ENCODE measurements at regions not wholly inside any gene's neighbourhood (a gene's known extent, or its start where the extent isn't known, plus 50 kb on each side); places are given as distances from the start of the nearest gene placed in this dataset.

- ChIA-PET POLR2A (no interaction called here), CTCF (no interaction called here)
- no peak for DNase-seq (ENCODE audit: low read depth)
- Histone ChIP-seq H3K27me3 (ENCODE audit: control insufficient read depth, insufficient read depth, low read length) (no peaks in the 10 kb centered on the region), H3K4me3 (ENCODE audit: low read depth, low read length) (no peak overlapping the region), H3K36me3 (ENCODE audit: control insufficient read depth, insufficient read depth, low read length) (no peaks in the 10 kb centered on the region)
- TF ChIP-seq, protein P1, sequence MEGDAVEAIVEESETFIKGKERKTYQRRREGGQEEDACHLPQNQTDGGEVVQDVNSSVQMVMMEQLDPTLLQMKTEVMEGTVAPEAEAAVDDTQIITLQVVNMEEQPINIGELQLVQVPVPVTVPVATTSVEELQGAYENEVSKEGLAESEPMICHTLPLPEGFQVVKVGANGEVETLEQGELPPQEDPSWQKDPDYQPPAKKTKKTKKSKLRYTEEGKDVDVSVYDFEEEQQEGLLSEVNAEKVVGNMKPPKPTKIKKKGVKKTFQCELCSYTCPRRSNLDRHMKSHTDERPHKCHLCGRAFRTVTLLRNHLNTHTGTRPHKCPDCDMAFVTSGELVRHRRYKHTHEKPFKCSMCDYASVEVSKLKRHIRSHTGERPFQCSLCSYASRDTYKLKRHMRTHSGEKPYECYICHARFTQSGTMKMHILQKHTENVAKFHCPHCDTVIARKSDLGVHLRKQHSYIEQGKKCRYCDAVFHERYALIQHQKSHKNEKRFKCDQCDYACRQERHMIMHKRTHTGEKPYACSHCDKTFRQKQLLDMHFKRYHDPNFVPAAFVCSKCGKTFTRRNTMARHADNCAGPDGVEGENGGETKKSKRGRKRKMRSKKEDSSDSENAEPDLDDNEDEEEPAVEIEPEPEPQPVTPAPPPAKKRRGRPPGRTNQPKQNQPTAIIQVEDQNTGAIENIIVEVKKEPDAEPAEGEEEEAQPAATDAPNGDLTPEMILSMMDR (IDR thresholded peaks at IDR 0.05; ENCODE audit: insufficient read depth, low read depth, low read length): no peak
Measured at GRCh38 chr4:129804461-129804981, 708.6 kb downstream of the C4orf33 start.

DNA sequence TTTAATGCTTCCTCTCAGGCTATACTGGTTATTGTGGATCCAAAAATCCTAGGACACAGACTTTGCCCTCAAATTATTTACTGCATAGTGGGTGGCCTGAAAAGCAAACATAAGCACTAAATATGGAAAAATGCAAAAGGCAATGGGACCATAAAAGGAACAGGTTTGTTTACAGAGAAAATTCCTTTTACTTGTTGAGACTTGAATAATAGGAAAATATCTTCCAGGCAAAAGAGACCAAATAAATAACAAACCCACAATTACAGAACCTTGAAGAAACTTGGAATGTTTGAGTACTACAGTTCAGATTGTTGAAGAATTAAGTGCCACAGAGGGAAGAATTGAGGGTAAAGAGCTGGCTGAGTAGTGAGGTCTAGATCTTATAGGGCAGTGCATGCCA lies 711.0 kb downstream of the C4orf33 start:
- ChIA-PET CTCF (no interaction called here), POLR2A (no interaction called here)
- no peaks in the 10 kb centered on the region for H3K36me3 ChIP-seq (ENCODE audit: control insufficient read depth, insufficient read depth, low read length)
- DNase-seq (ENCODE audit: low read depth): no peak
- TF ChIP-seq, protein P1 (IDR thresholded peaks at IDR 0.05; ENCODE audit: insufficient read depth, low read depth, low read length): no peak
- no peak overlapping the region for H3K4me3 ChIP-seq (ENCODE audit: low read depth, low read length)
- no peaks in the 10 kb centered on the region for H3K27me3 ChIP-seq (ENCODE audit: control insufficient read depth, insufficient read depth, low read length)

- TF ChIP-seq, protein P1 (IDR thresholded peaks at IDR 0.05; ENCODE audit: insufficient read depth, low read depth, low read length): no peak
- H3K27me3 ChIP-seq (ENCODE audit: control insufficient read depth, insufficient read depth, low read length): no peaks in the 10 kb centered on the region
- ChIA-PET POLR2A (no interaction called here), CTCF (no interaction called here)
- H3K4me3 ChIP-seq (ENCODE audit: low read depth, low read length): no peak overlapping the region
- DNase-seq (ENCODE audit: low read depth): no peak
- no peaks in the 10 kb centered on the region for H3K36me3 ChIP-seq (ENCODE audit: control insufficient read depth, insufficient read depth, low read length)
Measured at GRCh38 chr4:129808242-129808641, 712.3 kb downstream of the C4orf33 start.

- ChIA-PET POLR2A (no interaction called here), CTCF (no interaction called here)
- TF ChIP-seq, protein P1 (IDR thresholded peaks at IDR 0.05; ENCODE audit: insufficient read depth, low read depth, low read length): no peak
- no peak for DNase-seq (ENCODE audit: low read depth)
- Histone ChIP-seq H3K4me3 (ENCODE audit: low read depth, low read length) (no peak overlapping the region), H3K27me3 (ENCODE audit: control insufficient read depth, insufficient read depth, low read length) (no peaks in the 10 kb centered on the region), H3K36me3 (ENCODE audit: control insufficient read depth, insufficient read depth, low read length) (no peaks in the 10 kb centered on the region)
Measured at GRCh38 chr4:129821073-129821472, 725.1 kb downstream of the C4orf33 start.

DNA sequence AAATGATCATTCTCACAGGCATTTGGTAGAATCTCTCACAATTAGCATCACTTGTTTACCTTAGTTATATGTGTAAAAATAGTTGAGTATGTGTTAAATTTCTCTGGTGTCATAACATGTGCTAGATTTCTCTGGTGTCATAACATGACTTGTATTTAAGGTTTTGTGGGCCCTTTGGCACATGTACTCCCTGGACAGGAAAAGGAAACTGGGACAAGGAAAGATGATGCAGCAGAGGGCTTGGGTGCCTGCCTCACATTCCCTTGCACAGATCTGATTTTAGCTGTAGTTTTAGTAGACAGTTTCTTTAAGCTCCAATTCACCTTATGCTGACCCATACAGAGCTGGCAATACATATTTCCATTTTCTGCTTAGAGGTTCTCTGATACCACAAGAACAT lies 726.0 kb downstream of the C4orf33 start:
- ChIA-PET POLR2A (no interaction called here), CTCF (no interaction called here)
- Histone ChIP-seq H3K36me3 (ENCODE audit: control insufficient read depth, insufficient read depth, low read length) (no peaks in the 10 kb centered on the region), H3K4me3 (ENCODE audit: low read depth, low read length) (no peak overlapping the region), H3K27me3 (ENCODE audit: control insufficient read depth, insufficient read depth, low read length) (no peaks in the 10 kb centered on the region)
- TF ChIP-seq, protein P1 (IDR thresholded peaks at IDR 0.05; ENCODE audit: insufficient read depth, low read depth, low read length): no peak
- DNase-seq (ENCODE audit: low read depth): no peak
